Liver (tissue), 3 donors: ENCODE measurements at regions not wholly inside any gene's neighbourhood (a gene's known extent, or its start where the extent isn't known, plus 50 kb on each side); places are given as distances from the start of the nearest gene placed in this dataset.
"Not testable (repeated sequence)": the region's sequence is repeated elsewhere in the genome, so short reads cannot be mapped to it uniquely, and the experiment has no call there.

Experiments used
- ATF3 ChIP-seq: IDR thresholded peaks from 2 replicates; pipeline ENCODE4 v1.6.1; 2016; ENCODE audit warnings: antibody characterized with exemption
- CTCF ChIP-seq: fragments of 150-350 bp; IDR thresholded peaks from 2 replicates; pipeline ENCODE4 v1.5.1; 2017; ENCODE audit warnings: improper control_type of control experiment, low read depth, low read length; ENCODE audit not compliant: missing input control
- EGR1 ChIP-seq, 2 donors: IDR thresholded peaks; 2 replicates each; pipeline ENCODE4 v1.6.1; 2016 to 2018; ENCODE audit warnings: antibody characterized with exemption in 2 of 2, low read depth in 2 of 2
- GABPA ChIP-seq, 2 donors: IDR thresholded peaks in 1 of 2; conservative IDR thresholded peaks in 1 of 2; 2 replicates each; pipeline ENCODE4 v1.6.1; 2016; ENCODE audit warnings: antibody characterized with exemption in 2 of 2, mild to moderate bottlenecking in 1 of 2, moderate library complexity in 1 of 2
- HNF4G ChIP-seq: IDR thresholded peaks from 2 replicates; pipeline ENCODE4 v1.6.1; 2016; ENCODE audit warnings: antibody characterized with exemption
- MAX ChIP-seq: IDR thresholded peaks from 2 replicates; pipeline ENCODE4 v1.6.1; 2016; ENCODE audit warnings: antibody characterized with exemption
- RAD21 ChIP-seq, 2 donors: IDR thresholded peaks; 2 replicates each; pipeline ENCODE4 v1.6.1; 2016; ENCODE audit warnings: antibody characterized with exemption in 2 of 2, mild to moderate bottlenecking in 2 of 2
- REST ChIP-seq: IDR thresholded peaks from 2 replicates; pipeline ENCODE4 v1.6.1; 2016; ENCODE audit warnings: antibody characterized with exemption, mild to moderate bottlenecking
- SP1 ChIP-seq: IDR thresholded peaks from 2 replicates; pipeline ENCODE4 v1.6.1; 2018; ENCODE audit warnings: antibody characterized with exemption, mild to moderate bottlenecking
- TAF1 ChIP-seq: conservative IDR thresholded peaks from 2 replicates; pipeline ENCODE4 v1.6.1; 2016; ENCODE audit warnings: antibody characterized with exemption, mild to moderate bottlenecking
- ZBTB33 ChIP-seq: IDR thresholded peaks from 2 replicates; pipeline ENCODE4 v1.6.1; 2016; ENCODE audit warnings: antibody characterized with exemption
- donor health status: healthy.
- donor health status: healthy.

- TF ChIP-seq EGR1 (IDR thresholded peaks at IDR 0.05; ENCODE audit: low read depth in 2 of 2); ZBTB33; CTCF; SP1; MAX; HNF4G; RAD21 (IDR thresholded peaks at IDR 0.05); ATF3; GABPA (IDR thresholded peaks at IDR 0.05 in 1 of 2, conservative IDR thresholded peaks at IDR 0.05 in 1 of 2); REST; TAF1: not testable (repeated sequence)
Observed at GRCh38 chr1:146666275-146666674, 271.8 kb upstream of the NBPF12 start.
